Stimulated activated naive B cell treated with anti-CD40 and anti-IgM and Interleukin-4, amounts not matched to agents 10 μg/mL and 1 μg/mL and 100 μg/mL, for 72 hours (primary cell): ENCODE measurements at regions not wholly inside any gene's neighbourhood (a gene's known extent, or its start where the extent isn't known, plus 50 kb on each side); places are given as distances from the start of the nearest gene placed in this dataset.

Source experiments
- ATAC-seq, 2 donors: fragments of 150-1000 bp; cut with Tn5 transposase; replicated peaks; 2 replicates each; pipeline ENCODE4 v1.10.0; 2021; ENCODE audit warnings: moderate library complexity in 1 of 2
- DNase-seq: peaks from one replicate; pipeline ENCODE4 v3.0.0; 2021
- H3K27ac Mint-ChIP-seq: one replicate; pipeline ENCODE4 v1.8.0; 2022; ENCODE audit warnings: mild to moderate bottlenecking, mixed read lengths
- H3K27me3 Mint-ChIP-seq, 2 donors: one replicate each; pipeline ENCODE4 v1.8.0; 2022; ENCODE audit warnings: mixed read lengths in 2 of 2
- H3K36me3 Mint-ChIP-seq, 2 donors: one replicate each; pipeline ENCODE4 v1.8.0; 2022; ENCODE audit warnings: mixed read lengths in 2 of 2, mild to moderate bottlenecking in 1 of 2
- H3K4me1 Mint-ChIP-seq, 2 donors: one replicate each; pipeline ENCODE4 v1.8.0; 2022; ENCODE audit warnings: mixed read lengths in 2 of 2, mild to moderate bottlenecking in 1 of 2
- H3K4me3 Mint-ChIP-seq, 2 donors: one replicate each; pipeline ENCODE4 v1.8.0; 2022; ENCODE audit warnings: mild to moderate bottlenecking in 2 of 2, mixed read lengths in 2 of 2, moderate library complexity in 1 of 2
- H3K9me3 Mint-ChIP-seq, 2 donors: one replicate each; pipeline ENCODE4 v1.8.0; 2022; ENCODE audit warnings: mixed read lengths in 2 of 2, mild to moderate bottlenecking in 1 of 2

GRCh38 chr3:164155400-164155799 lies 922.9 kb downstream of the SI start:
- Mint-ChIP-seq H3K4me1 (no peaks in the 10 kb centered on the region), H3K27me3 (no peaks in the 10 kb centered on the region), H3K4me3 (no peak overlapping the region), H3K36me3 (no peaks in the 10 kb centered on the region), H3K27ac (no peak overlapping the region), H3K9me3 (peaks cover 12 to 22% of the 10 kb centered on the region in 2 donors)
- ATAC-seq (no peak), DNase-seq (no peak)

GRCh38 chr3:164144824-164145223 lies 933.5 kb downstream of the SI start:
- DNase-seq (no peak), ATAC-seq (no peak)
- Mint-ChIP-seq H3K36me3 (no peaks in the 10 kb centered on the region), H3K4me3 (no peak overlapping the region), H3K27me3 (no peaks in the 10 kb centered on the region), H3K4me1 (no peaks in the 10 kb centered on the region), H3K27ac (no peak overlapping the region), H3K9me3 (peaks cover 4 to 18% of the 10 kb centered on the region in 2 donors)

- Mint-ChIP-seq H3K36me3 (no peaks in the 10 kb centered on the region), H3K4me1 (no peaks in the 10 kb centered on the region), H3K27ac (no peak overlapping the region), H3K27me3 (no peaks in the 10 kb centered on the region), H3K4me3 (no peak overlapping the region), H3K9me3 (peaks cover 0 to 3% of the 10 kb centered on the region in 2 donors)
- ATAC-seq (no peak), DNase-seq (no peak)
Measured at GRCh38 chr3:164132878-164133277, 945.4 kb downstream of the SI start.

- no peak for DNase-seq
- H3K4me3 Mint-ChIP-seq: no peak overlapping the region
- H3K27me3 Mint-ChIP-seq: no peaks in the 10 kb centered on the region
- no peak overlapping the region for H3K27ac Mint-ChIP-seq
- no peaks in the 10 kb centered on the region for H3K36me3 Mint-ChIP-seq
- peaks cover 7 to 10% of the 10 kb centered on the region in 2 donors for H3K9me3 Mint-ChIP-seq
- no peaks in the 10 kb centered on the region for H3K4me1 Mint-ChIP-seq
- no peak for ATAC-seq
Measured at GRCh38 chr3:164113371-164114332, 964.6 kb downstream of the SI start.

- H3K9me3 Mint-ChIP-seq: peaks cover 0 to 3% of the 10 kb centered on the region in 2 donors
Measured at GRCh38 chr3:164096352-164096751, 981.9 kb downstream of the SI start.

GRCh38 chr3:164095949-164096348 lies 982.3 kb downstream of the SI start:
- Mint-ChIP-seq H3K9me3 (peaks cover 0 to 5% of the 10 kb centered on the region in 2 donors), H3K27me3 (no peaks in the 10 kb centered on the region), H3K27ac (no peak overlapping the region), H3K4me3 (no peak overlapping the region), H3K4me1 (no peaks in the 10 kb centered on the region), H3K36me3 (no peaks in the 10 kb centered on the region)
- DNase-seq (no peak), ATAC-seq (no peak)

More at GRCh38 chr3:164096352-164096751, 981.9 kb downstream of the SI start:
- ATAC-seq (no peak), DNase-seq (no peak)
- Mint-ChIP-seq H3K4me1 (no peaks in the 10 kb centered on the region), H3K27ac (no peak overlapping the region), H3K36me3 (no peaks in the 10 kb centered on the region), H3K27me3 (no peaks in the 10 kb centered on the region), H3K4me3 (no peak overlapping the region)

- DNase-seq (no peak), ATAC-seq (no peak)
- H3K27ac Mint-ChIP-seq: no peak overlapping the region
- no peaks in the 10 kb centered on the region for H3K36me3 Mint-ChIP-seq
- no peak overlapping the region for H3K4me3 Mint-ChIP-seq
- H3K4me1 Mint-ChIP-seq: no peaks in the 10 kb centered on the region
- no peaks in the 10 kb centered on the region for H3K27me3 Mint-ChIP-seq
- H3K9me3 Mint-ChIP-seq: peaks cover 0 to 6% of the 10 kb centered on the region in 2 donors
Measured at GRCh38 chr3:164095279-164095678, 983.0 kb downstream of the SI start.

- no peaks in the 10 kb centered on the region for H3K36me3 Mint-ChIP-seq
- no peak overlapping the region for H3K27ac Mint-ChIP-seq
- H3K27me3 Mint-ChIP-seq: no peaks in the 10 kb centered on the region
- ATAC-seq (no peak), DNase-seq (no peak)
- H3K4me3 Mint-ChIP-seq: no peak overlapping the region
- peaks cover 0 to 6% of the 10 kb centered on the region in 2 donors for H3K9me3 Mint-ChIP-seq
- H3K4me1 Mint-ChIP-seq: no peaks in the 10 kb centered on the region
Measured at GRCh38 chr3:164094546-164094945, 983.8 kb downstream of the SI start.

GRCh38 chr3:164080208-164080607 lies 998.1 kb downstream of the SI start:
- no peak for ATAC-seq
- Mint-ChIP-seq H3K9me3 (peaks cover 8 to 11% of the 10 kb centered on the region in 2 donors), H3K4me3 (no peak overlapping the region)

GRCh38 chr3:164064298-164064697 lies 1014.0 kb downstream of the SI start:
- DNase-seq (no peak), ATAC-seq (no peak)
- Mint-ChIP-seq H3K27ac (no peak overlapping the region), H3K36me3 (no peaks in the 10 kb centered on the region), H3K4me1 (no peaks in the 10 kb centered on the region), H3K4me3 (no peak overlapping the region), H3K9me3 (peaks cover 1 to 3% of the 10 kb centered on the region in 2 donors), H3K27me3 (no peaks in the 10 kb centered on the region)

More at GRCh38 chr3:164080208-164080607, 998.1 kb downstream of the SI start:
- Mint-ChIP-seq H3K36me3 (no peaks in the 10 kb centered on the region), H3K27ac (no peak overlapping the region), H3K27me3 (no peaks in the 10 kb centered on the region), H3K4me1 (no peaks in the 10 kb centered on the region)
- DNase-seq: no peak

- DNase-seq: no peak
- H3K27me3 Mint-ChIP-seq: no peaks in the 10 kb centered on the region
- no peak overlapping the region for H3K27ac Mint-ChIP-seq
- no peak for ATAC-seq
- no peaks in the 10 kb centered on the region for H3K36me3 Mint-ChIP-seq
- peaks cover 0 to 3% of the 10 kb centered on the region in 2 donors for H3K9me3 Mint-ChIP-seq
- no peak overlapping the region for H3K4me3 Mint-ChIP-seq
- H3K4me1 Mint-ChIP-seq: no peaks in the 10 kb centered on the region
Measured at GRCh38 chr3:164060923-164061322, 1017.4 kb downstream of the SI start.

- no peak overlapping the region for H3K27ac Mint-ChIP-seq
- no peaks in the 10 kb centered on the region for H3K27me3 Mint-ChIP-seq
- H3K9me3 Mint-ChIP-seq: peaks cover 3 to 5% of the 10 kb centered on the region in 2 donors
- DNase-seq (no peak), ATAC-seq (no peak)
- no peak overlapping the region for H3K4me3 Mint-ChIP-seq
- no peaks in the 10 kb centered on the region for H3K4me1 Mint-ChIP-seq
- no peaks in the 10 kb centered on the region for H3K36me3 Mint-ChIP-seq
Measured at GRCh38 chr3:164049847-164050246, 1028.4 kb downstream of the SI start.

GRCh38 chr3:164048451-164048850 lies 1029.8 kb downstream of the SI start:
- Mint-ChIP-seq H3K36me3 (no peaks in the 10 kb centered on the region), H3K4me1 (no peaks in the 10 kb centered on the region), H3K4me3 (no peak overlapping the region), H3K9me3 (peaks cover 2 to 3% of the 10 kb centered on the region in 2 donors), H3K27ac (no peak overlapping the region), H3K27me3 (no peaks in the 10 kb centered on the region)
- DNase-seq (no peak), ATAC-seq (no peak)

- Mint-ChIP-seq H3K27me3 (no peaks in the 10 kb centered on the region), H3K36me3 (no peaks in the 10 kb centered on the region), H3K27ac (no peak overlapping the region), H3K9me3 (peaks cover 4% of the 10 kb centered on the region in 2 donors), H3K4me3 (no peak overlapping the region), H3K4me1 (no peaks in the 10 kb centered on the region)
- ATAC-seq (no peak), DNase-seq (no peak)
Measured at GRCh38 chr3:164040991-164041390, 1037.3 kb downstream of the SI start.

- Mint-ChIP-seq H3K27me3 (no peaks in the 10 kb centered on the region), H3K4me3 (no peak overlapping the region), H3K27ac (no peak overlapping the region), H3K4me1 (no peaks in the 10 kb centered on the region), H3K36me3 (no peaks in the 10 kb centered on the region), H3K9me3 (peaks cover 3 to 4% of the 10 kb centered on the region in 2 donors)
- DNase-seq (no peak), ATAC-seq (no peak)
Measured at GRCh38 chr3:164030194-164030593, 1048.1 kb downstream of the SI start.
